GM18909 (cell line): ENCODE measurements at regions not wholly inside any gene's neighbourhood (a gene's known extent, or its start where the extent isn't known, plus 50 kb on each side); places are given as distances from the start of the nearest gene placed in this dataset.

ENCODE experiments used
- ATAC-seq: cut with Tn5 transposase; IDR thresholded peaks from one replicate; pipeline ENCODE4 v1.9.1; 2021; ENCODE audit warnings: mild to moderate bottlenecking; ENCODE audit not compliant: unreplicated experiment, poor library complexity

- no peak for ATAC-seq
Measured at GRCh38 chr10:88193018-88193417, 329.6 kb downstream of the PTEN start.

GRCh38 chr10:88194041-88194887 lies 330.8 kb downstream of the PTEN start:
- ATAC-seq: no peak

- ATAC-seq: no peak
Measured at GRCh38 chr10:88194961-88195367, 331.5 kb downstream of the PTEN start.

- no peak for ATAC-seq
Measured at GRCh38 chr10:88195841-88196240, 332.4 kb downstream of the PTEN start.

GRCh38 chr10:88196291-88196690 lies 332.9 kb downstream of the PTEN start:
- ATAC-seq: no peak

- ATAC-seq: no peak
Measured at GRCh38 chr10:88198023-88198422, 334.6 kb downstream of the PTEN start.

- ATAC-seq: no peak
Measured at GRCh38 chr10:88200312-88201032, 337.0 kb downstream of the PTEN start.

- ATAC-seq: no peak
Measured at GRCh38 chr10:88205842-88206446, 342.5 kb downstream of the PTEN start.

- ATAC-seq: no peak
Measured at GRCh38 chr10:88207121-88207546, 343.7 kb downstream of the PTEN start.

GRCh38 chr10:88209231-88209630 lies 345.8 kb downstream of the PTEN start:
- no peak for ATAC-seq

GRCh38 chr10:88209837-88210561 lies 346.6 kb downstream of the PTEN start:
- no peak for ATAC-seq

- no peak for ATAC-seq
Measured at GRCh38 chr10:88211230-88211629, 347.8 kb downstream of the PTEN start.

GRCh38 chr10:88212069-88212468 lies 348.6 kb downstream of the PTEN start:
- no peak for ATAC-seq

- ATAC-seq: no peak
Measured at GRCh38 chr10:88213065-88213605, 349.7 kb downstream of the PTEN start.

- no peak for ATAC-seq
Measured at GRCh38 chr10:88216976-88217375, 353.6 kb downstream of the PTEN start.

GRCh38 chr10:88218362-88218761 lies 354.9 kb downstream of the PTEN start:
- ATAC-seq: no peak

- ATAC-seq: no peak
Measured at GRCh38 chr10:88219753-88220152, 356.3 kb downstream of the PTEN start.

GRCh38 chr10:88221010-88221973 lies 357.9 kb downstream of the PTEN start:
- ATAC-seq: no peak

GRCh38 chr10:88222881-88223280 lies 359.5 kb downstream of the PTEN start:
- no peak for ATAC-seq
